Sigmoid colon (tissue), 4 donors: ENCODE measurements at regions not wholly inside any gene's neighbourhood (a gene's known extent, or its start where the extent isn't known, plus 50 kb on each side); places are given as distances from the start of the nearest gene placed in this dataset.

Source experiments
- CTCF ChIP-seq, 4 experiments: fragments of 450-650 bp in 3 of 4; fragments of 200-600 bp in 1 of 4; IDR thresholded peaks; one replicate each; pipeline ENCODE4 v1.5.1; 2016 to 2019; ENCODE audit warnings: antibody characterized with exemption in 4 of 4, mild to moderate bottlenecking in 3 of 4, moderate library complexity in 2 of 4
- EP300 ChIP-seq, 4 donors: sonication (generic); formaldehyde crosslinking; IDR thresholded peaks; one replicate each; pipeline ENCODE4 v1.6.1; 2017; ENCODE audit warnings: antibody characterized with exemption in 4 of 4
- POLR2AphosphoS5 ChIP-seq, 4 donors: sonication (generic); formaldehyde crosslinking; IDR thresholded peaks; one replicate each; pipeline ENCODE4 v1.6.1; 2017; ENCODE audit warnings: antibody characterized with exemption in 4 of 4

DNA sequence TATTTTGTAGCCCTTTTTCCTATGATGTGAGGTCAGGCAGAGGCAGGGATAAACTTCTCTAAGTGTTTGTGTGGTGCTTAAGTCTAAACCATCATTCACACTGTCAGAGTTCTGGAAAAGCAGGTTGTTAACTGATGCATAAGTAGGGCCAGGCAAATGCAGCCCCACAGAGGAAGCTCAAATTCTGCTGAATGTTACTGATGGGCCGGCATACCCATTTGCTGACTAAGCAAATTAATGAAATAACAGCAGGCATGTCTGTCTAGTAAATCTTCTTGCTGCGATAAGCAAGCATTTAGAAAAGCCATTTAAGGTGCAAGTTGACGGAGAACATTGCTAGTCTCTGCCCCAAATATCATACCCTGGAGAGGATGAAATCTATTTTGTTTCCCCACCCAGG is 523.2 kb upstream of the CCDC196 start:
- TF ChIP-seq POLR2AphosphoS5 (IDR thresholded peaks at IDR 0.05) = no peak
- no peak for TF ChIP-seq CTCF (IDR thresholded peaks at IDR 0.05)
- no peak for TF ChIP-seq EP300 (IDR thresholded peaks at IDR 0.05)
